MV-4-11 (cell line): ENCODE measurements at regions not wholly inside any gene's neighbourhood (a gene's known extent, or its start where the extent isn't known, plus 50 kb on each side); places are given as distances from the start of the nearest gene placed in this dataset.
"Not testable (repeated sequence)": the region's sequence is repeated elsewhere in the genome, so short reads cannot be mapped to it uniquely, and the experiment has no call there.

Experiments used
- DNase-seq: peaks from one replicate; lab custom pipeline; 2025; lab: John Stamatoyannopoulos, UW

GRCh38 chr15:26126070-26126469 is 262.9 kb upstream of the ATP10A start:
- no peak for DNase-seq

- DNase-seq = no peak
Measured at GRCh38 chr15:26125664-26126063, 262.5 kb upstream of the ATP10A start.

GRCh38 chr15:26119322-26119721 is 256.2 kb upstream of the ATP10A start:
- no peak for DNase-seq

GRCh38 chr15:26115229-26115943 is 252.3 kb upstream of the ATP10A start:
- no peak for DNase-seq

GRCh38 chr15:26114128-26114527 is 251.0 kb upstream of the ATP10A start:
- DNase-seq = not testable (repeated sequence)

- DNase-seq = no peak
Measured at GRCh38 chr15:26113296-26113695, 250.2 kb upstream of the ATP10A start.

- no peak for DNase-seq
Measured at GRCh38 chr15:26109203-26109602, 246.1 kb upstream of the ATP10A start.

- DNase-seq = no peak
Measured at GRCh38 chr15:26106556-26106955, 243.4 kb upstream of the ATP10A start.

GRCh38 chr15:26103002-26103404 is 239.9 kb upstream of the ATP10A start:
- DNase-seq = no peak

- DNase-seq = no peak
Measured at GRCh38 chr15:26102365-26102764, 239.2 kb upstream of the ATP10A start.

- no peak for DNase-seq
Measured at GRCh38 chr15:26101443-26101842, 238.3 kb upstream of the ATP10A start.

- peak; percentile 28 for DNase-seq
Measured at GRCh38 chr15:26098801-26099200, 235.7 kb upstream of the ATP10A start.

GRCh38 chr15:26097216-26097615 is 234.1 kb upstream of the ATP10A start:
- DNase-seq = no peak

- no peak for DNase-seq
Measured at GRCh38 chr15:26096581-26096980, 233.5 kb upstream of the ATP10A start.

- no peak for DNase-seq
Measured at GRCh38 chr15:26095710-26096330, 232.7 kb upstream of the ATP10A start.

- DNase-seq = no peak
Measured at GRCh38 chr15:26091184-26091583, 228.1 kb upstream of the ATP10A start.

GRCh38 chr15:26087881-26088280 is 224.8 kb upstream of the ATP10A start:
- DNase-seq = no peak

GRCh38 chr15:26087395-26087794 is 224.3 kb upstream of the ATP10A start:
- no peak for DNase-seq

- DNase-seq = no peak
Measured at GRCh38 chr15:26084771-26085170, 221.6 kb upstream of the ATP10A start.

GRCh38 chr15:26083896-26084295 is 220.8 kb upstream of the ATP10A start:
- no peak for DNase-seq

- no peak for DNase-seq
Measured at GRCh38 chr15:26083457-26083856, 220.3 kb upstream of the ATP10A start.

- peak; percentile 96 for DNase-seq
Measured at GRCh38 chr15:26082221-26083109, 219.3 kb upstream of the ATP10A start.

- no peak for DNase-seq
Measured at GRCh38 chr15:26081758-26082220, 218.7 kb upstream of the ATP10A start.
